ENCODE measurements at regions not wholly inside any gene's neighbourhood (a gene's known extent, or its start where the extent isn't known, plus 50 kb on each side); places are given as distances from the start of the nearest gene placed in this dataset.

DNA sequence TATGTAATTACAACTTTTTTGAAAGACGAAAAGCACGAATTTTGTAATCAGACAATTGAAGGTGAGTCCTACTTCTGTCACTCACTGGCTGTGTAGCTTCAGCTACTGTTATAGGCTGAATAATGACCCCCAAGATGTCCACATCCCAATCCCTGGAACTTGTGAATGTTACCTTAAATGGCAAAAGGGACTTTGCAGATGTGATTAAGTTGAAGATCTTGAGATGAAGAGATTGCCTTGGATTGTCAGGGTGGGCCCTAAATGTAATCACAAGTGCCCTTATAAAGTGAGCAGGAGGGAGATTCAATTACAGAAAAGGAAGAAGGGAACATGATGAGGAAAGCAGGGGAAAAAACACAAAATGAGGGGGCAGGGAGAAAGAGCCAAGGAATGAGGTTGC lies 326.2 kb upstream of the MSX2 start:
- DNase-seq (ENCODE audit: extremely low read depth, low read depth) = no peak

- DNase-seq (ENCODE audit: extremely low read depth, low read depth) = no peak
Observed at GRCh38 chr5:174399411-174399810, 325.0 kb upstream of the MSX2 start.

DNA sequence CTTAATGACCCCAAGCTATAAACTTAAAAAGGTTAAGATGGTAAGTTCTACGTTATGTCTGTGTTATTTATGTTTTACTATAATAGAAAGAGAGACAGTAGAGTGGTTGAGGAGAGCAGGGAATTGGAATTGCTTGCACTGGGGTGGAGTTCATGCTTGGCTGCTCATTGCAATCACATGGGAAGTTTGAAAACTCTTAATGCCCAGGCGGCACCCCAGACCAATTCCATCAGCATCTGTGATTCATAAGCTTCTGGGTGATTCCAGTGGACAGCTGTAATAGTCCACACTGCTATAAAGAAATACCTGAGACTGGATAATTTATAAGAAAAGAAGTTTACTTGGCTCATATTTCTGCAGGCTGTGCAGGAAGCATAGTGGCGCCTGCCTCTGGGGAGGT lies 323.9 kb upstream of the MSX2 start:
- no peak for DNase-seq (ENCODE audit: extremely low read depth, low read depth)

- DNase-seq (ENCODE audit: extremely low read depth, low read depth) = no peak
Observed at GRCh38 chr5:174401793-174402192, 322.6 kb upstream of the MSX2 start.

GRCh38 chr5:174402222-174402812 lies 322.1 kb upstream of the MSX2 start:
- DNase-seq (ENCODE audit: extremely low read depth, low read depth) = no peak

DNA sequence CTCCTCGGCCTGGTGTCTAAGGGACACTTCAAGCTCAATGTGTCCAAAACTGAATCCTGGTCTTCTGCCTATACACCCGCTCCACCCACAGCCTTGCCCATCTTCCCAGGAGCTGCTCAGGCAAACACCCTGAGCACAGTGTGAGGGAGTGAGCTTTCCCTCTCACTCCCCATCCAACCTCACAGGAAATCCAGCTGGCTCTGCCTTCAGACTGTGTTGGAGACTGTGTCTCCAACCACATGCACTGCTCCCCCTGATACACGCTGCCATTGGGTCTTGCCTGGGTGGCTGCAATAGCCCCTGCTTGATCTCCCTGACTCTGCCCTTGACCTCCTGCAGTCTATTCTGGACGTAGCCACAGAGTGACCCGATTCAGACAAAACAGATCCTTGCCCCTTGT lies 319.5 kb upstream of the MSX2 start:
- no peak for DNase-seq (ENCODE audit: extremely low read depth, low read depth)

DNA sequence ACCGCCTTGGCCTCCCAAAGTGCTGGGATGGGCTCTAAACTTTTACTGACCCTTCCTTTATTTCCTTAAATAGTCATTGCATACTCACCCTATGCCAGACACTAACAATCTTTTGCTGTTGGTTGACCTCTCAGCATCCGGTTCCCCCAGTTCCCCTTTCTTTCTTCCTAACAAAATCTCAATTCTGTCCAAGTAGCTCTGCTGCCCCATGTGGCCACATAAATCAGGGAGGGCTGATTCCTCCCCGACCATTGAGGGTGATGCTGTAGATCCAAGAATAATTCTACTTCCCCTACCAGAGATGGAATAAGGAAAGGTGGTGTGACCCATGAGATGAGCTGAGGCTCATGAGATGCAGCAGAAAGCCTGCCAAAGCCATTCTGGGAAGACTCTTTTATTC lies 315.3 kb upstream of the MSX2 start:
- DNase-seq (ENCODE audit: extremely low read depth, low read depth) = no peak

DNA sequence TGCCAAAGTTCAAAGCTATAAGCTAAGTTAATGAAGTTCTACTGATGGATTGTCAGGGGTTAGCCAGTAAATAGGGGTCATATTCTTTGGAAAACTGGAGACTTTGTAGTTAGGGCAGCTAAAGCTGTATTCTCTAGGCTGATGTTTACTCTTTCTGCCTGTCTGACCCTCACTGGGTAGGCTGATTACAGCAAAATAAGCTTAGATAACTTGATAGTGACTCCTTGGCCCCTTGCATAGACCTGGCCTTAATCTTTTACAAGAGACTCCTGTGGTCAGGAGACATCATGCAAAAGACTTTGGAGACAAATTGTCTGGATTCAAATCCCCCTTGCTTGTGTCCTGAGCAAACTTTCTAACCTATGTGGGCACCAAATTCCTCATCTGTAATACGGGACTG lies 314.4 kb upstream of the MSX2 start:
- DNase-seq (ENCODE audit: extremely low read depth, low read depth) = no peak

- no peak for DNase-seq (ENCODE audit: extremely low read depth, low read depth)
Observed at GRCh38 chr5:174410716-174411478, 313.5 kb upstream of the MSX2 start.

- no peak for DNase-seq (ENCODE audit: extremely low read depth, low read depth)
Observed at GRCh38 chr5:174411479-174411819, 312.9 kb upstream of the MSX2 start.

DNA sequence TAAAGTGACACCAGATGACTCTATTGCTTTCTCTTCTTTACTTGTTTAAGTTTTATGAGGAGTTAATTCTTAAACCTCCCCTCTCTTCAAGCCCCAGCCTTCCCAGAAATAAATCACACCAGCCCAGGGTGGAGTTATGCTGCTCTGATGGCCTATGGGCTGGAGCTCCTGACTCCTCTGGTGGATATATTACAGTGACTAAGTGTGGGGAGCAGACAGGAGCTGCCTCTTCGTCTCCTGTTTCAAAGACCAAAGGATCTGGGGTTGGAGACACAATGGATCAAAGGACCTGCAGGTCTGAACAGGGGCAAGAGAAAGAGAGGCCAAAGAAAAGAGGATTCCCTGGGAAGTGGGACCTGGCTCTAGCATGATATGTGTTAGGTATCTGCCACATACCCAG lies 312.0 kb upstream of the MSX2 start:
- DNase-seq (ENCODE audit: extremely low read depth, low read depth) = no peak

- DNase-seq (ENCODE audit: extremely low read depth, low read depth) = no peak
Observed at GRCh38 chr5:174412941-174413340, 311.4 kb upstream of the MSX2 start.

DNA sequence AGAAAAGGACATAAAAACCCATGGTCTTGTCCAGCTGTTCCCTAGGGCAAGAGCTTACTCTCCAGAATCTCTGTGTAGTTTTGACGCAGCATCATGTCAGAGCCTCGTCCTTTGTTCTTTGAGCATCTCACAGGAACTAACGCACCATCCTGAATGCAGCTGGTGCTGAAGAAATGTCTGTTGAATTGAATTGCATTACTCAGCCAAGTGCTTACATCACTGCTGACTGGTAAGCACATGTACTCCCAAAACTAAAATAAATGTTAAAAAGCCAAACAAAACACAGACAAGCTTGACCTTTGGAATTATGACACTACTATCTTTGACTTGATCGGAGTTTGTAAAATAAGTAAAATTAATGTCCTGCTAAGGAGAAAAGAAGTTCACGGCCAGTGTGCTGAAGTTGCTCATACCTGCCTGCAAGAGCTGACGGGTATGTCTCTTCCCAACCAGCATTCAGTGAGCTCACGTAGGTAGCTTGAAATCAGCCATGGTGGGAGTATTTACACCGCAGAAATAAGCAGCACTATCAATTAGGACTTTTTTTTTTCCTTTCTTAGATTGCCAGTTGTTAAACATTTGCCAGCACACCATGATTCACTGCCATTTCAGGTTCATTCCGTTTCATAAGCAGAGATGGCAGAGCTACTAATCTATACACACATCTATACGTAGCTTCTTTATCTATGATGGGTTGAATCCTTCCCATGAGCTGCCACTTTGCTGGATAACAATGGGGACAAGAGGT lies 310.6 kb upstream of the MSX2 start:
- peak; percentile 45 for DNase-seq (ENCODE audit: extremely low read depth, low read depth)

DNA sequence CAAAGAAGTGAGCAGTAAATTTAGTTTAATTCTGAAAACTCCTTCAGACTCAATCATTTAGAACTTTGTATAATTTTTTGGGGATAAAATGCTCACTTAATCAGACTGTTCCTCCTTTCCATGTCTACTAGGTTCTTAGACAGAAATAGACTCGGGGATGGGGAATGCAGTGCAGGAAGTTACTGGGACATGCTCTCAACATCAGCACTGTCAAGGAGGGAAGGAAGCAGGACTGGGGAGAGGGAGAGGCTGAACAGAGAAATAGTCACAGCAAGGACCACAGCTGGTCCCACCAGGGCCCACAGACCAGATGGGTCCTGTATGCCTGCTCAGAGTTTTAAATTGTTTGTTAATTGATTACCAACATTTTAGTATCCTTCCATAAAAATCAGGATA lies 310.1 kb upstream of the MSX2 start:
- DNase-seq (ENCODE audit: extremely low read depth, low read depth) = no peak

DNA sequence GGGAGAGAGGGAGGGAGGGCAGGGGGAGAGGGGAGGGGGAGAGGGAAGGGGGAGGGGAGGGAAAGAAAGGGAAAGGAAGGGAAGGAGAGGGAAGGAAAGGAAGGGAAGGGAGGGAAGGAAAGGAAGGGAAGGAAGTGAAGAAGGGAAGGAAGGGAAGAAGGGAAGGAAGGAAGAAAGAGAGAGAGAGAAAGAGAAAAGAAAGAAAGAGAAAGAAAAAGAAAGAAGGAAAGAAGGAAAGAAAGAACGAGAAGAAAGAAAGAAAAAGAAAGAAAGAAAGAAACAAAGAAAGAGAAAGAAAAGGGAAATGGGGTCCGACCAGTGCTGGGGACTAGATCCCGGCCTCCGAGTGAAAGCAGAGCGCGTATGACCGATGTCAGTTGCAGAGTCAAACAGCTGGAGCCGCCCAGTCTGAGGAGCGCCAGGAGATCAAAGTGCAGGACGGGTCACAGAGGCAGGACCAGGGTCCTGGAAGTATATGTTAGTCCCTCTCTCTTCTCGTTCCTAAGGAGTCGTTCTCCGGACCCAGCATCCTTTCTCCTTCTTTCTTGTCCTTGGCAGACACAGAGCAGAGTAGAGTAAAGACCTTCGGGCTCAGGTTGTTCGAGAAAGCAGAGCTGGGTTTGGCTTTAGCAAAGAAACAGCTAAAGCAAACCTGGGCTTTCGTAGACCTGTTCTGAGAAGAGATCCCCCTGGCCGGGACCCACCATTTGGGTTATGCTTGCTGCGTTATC lies 305.4 kb upstream of the MSX2 start:
- peak; percentile 28 for DNase-seq (ENCODE audit: extremely low read depth, low read depth)

GRCh38 chr5:174419540-174420132 lies 304.7 kb upstream of the MSX2 start:
- DNase-seq (ENCODE audit: extremely low read depth, low read depth) = peak; percentile 83

GRCh38 chr5:174420651-174421407 lies 303.6 kb upstream of the MSX2 start:
- DNase-seq (ENCODE audit: extremely low read depth, low read depth) = no peak

GRCh38 chr5:174421408-174421805 lies 303.0 kb upstream of the MSX2 start:
- DNase-seq (ENCODE audit: extremely low read depth, low read depth) = no peak

DNA sequence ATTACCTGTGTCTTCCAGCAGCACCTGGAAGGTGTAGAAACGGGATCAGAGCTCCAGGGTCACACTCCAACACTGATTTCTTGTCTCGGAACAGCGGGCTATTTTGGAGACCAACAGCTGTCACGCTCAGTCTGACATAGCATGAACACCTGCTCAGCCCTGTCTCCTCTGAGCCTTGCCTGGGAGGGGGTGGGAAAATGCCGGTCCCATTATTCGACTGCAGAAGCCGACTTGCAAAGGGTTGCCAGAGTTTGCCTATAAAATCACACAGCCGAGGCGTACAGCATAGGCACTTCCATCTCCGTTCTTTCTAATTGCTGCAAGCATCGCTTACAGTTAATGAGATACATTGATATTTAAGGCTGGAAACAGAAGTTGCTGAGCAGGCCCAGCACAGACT lies 300.8 kb upstream of the MSX2 start:
- DNase-seq (ENCODE audit: extremely low read depth, low read depth) = no peak
